ENCODE measurements at regions not wholly inside any gene's neighbourhood (a gene's known extent, or its start where the extent isn't known, plus 50 kb on each side); places are given as distances from the start of the nearest gene placed in this dataset.

GRCh38 chr3:20853890-20854289, 667.9 kb upstream of the SGO1 start:
- Histone ChIP-seq H3K36me3 (no peaks in the 10 kb centered on the region), H3K27me3 (no peaks in the 10 kb centered on the region), H3K9me3 (no peaks in the 10 kb centered on the region), H3K4me3 (no peak overlapping the region), H3K27ac (no peak overlapping the region), H3K4me1 (no peaks in the 10 kb centered on the region)
- no peak for TF ChIP-seq CTCF (IDR thresholded peaks at IDR 0.05)
- no peak for DNase-seq

GRCh38 chr3:20852712-20853111, 666.7 kb upstream of the SGO1 start:
- Histone ChIP-seq H3K36me3 (no peaks in the 10 kb centered on the region), H3K27ac (no peak overlapping the region), H3K27me3 (no peaks in the 10 kb centered on the region), H3K4me3 (no peak overlapping the region), H3K9me3 (no peaks in the 10 kb centered on the region), H3K4me1 (no peaks in the 10 kb centered on the region)
- no peak for DNase-seq
- no peak for TF ChIP-seq CTCF (IDR thresholded peaks at IDR 0.05)
- no peak for TF ChIP-seq POLR2A (IDR thresholded peaks at IDR 0.05)

- DNase-seq: no peak
- H3K9me3 ChIP-seq: no peaks in the 10 kb centered on the region
- H3K36me3 ChIP-seq: no peaks in the 10 kb centered on the region
Observed at GRCh38 chr3:20849975-20850374, 664.0 kb upstream of the SGO1 start.

GRCh38 chr3:20846832-20847231, 660.8 kb upstream of the SGO1 start:
- H3K27me3 ChIP-seq: no peaks in the 10 kb centered on the region
- no peaks in the 10 kb centered on the region for H3K36me3 ChIP-seq
- TF ChIP-seq POLR2A (IDR thresholded peaks at IDR 0.05) (no peak), CTCF (IDR thresholded peaks at IDR 0.05) (no peak)
- no peak overlapping the region for H3K27ac ChIP-seq
- no peak overlapping the region for H3K4me3 ChIP-seq
- no peaks in the 10 kb centered on the region for H3K9me3 ChIP-seq
- H3K4me1 ChIP-seq: no peaks in the 10 kb centered on the region
- DNase-seq: no peak

More at GRCh38 chr3:20849975-20850374, 664.0 kb upstream of the SGO1 start:
- TF ChIP-seq POLR2A (IDR thresholded peaks at IDR 0.05): no peak
- TF ChIP-seq CTCF (IDR thresholded peaks at IDR 0.05): no peak
- no peak overlapping the region for H3K27ac ChIP-seq
- no peak overlapping the region for H3K4me3 ChIP-seq
- no peaks in the 10 kb centered on the region for H3K27me3 ChIP-seq
- no peaks in the 10 kb centered on the region for H3K4me1 ChIP-seq

GRCh38 chr3:20846066-20846465, 660.1 kb upstream of the SGO1 start:
- Histone ChIP-seq H3K27ac (no peak overlapping the region), H3K36me3 (no peaks in the 10 kb centered on the region), H3K27me3 (no peaks in the 10 kb centered on the region), H3K4me3 (no peak overlapping the region), H3K4me1 (no peaks in the 10 kb centered on the region), H3K9me3 (no peaks in the 10 kb centered on the region)
- TF ChIP-seq POLR2A (IDR thresholded peaks at IDR 0.05) (no peak), CTCF (IDR thresholded peaks at IDR 0.05) (no peak)
- DNase-seq: no peak

GRCh38 chr3:20844851-20845250, 658.8 kb upstream of the SGO1 start:
- no peaks in the 10 kb centered on the region for H3K27me3 ChIP-seq

More at GRCh38 chr3:20844851-20845250, 658.8 kb upstream of the SGO1 start:
- DNase-seq: no peak
- Histone ChIP-seq H3K4me3 (no peak overlapping the region), H3K9me3 (no peaks in the 10 kb centered on the region), H3K36me3 (no peaks in the 10 kb centered on the region), H3K4me1 (no peaks in the 10 kb centered on the region), H3K27ac (no peak overlapping the region)
- TF ChIP-seq CTCF (IDR thresholded peaks at IDR 0.05): no peak
- no peak for TF ChIP-seq POLR2A (IDR thresholded peaks at IDR 0.05)

Data from Peyer's patch (tissue), 4 donors.